NCI-H2029 treated with DMSO at 0.1 percent for 48 hours (cell line): ENCODE measurements at regions not wholly inside any gene's neighbourhood (a gene's known extent, or its start where the extent isn't known, plus 50 kb on each side); places are given as distances from the start of the nearest gene placed in this dataset.
"Not testable (repeated sequence)": the region's sequence is repeated elsewhere in the genome, so short reads cannot be mapped to it uniquely, and the experiment has no call there.

ENCODE experiments used
- DNase-seq: peaks from one replicate; lab custom pipeline; 2025; lab: John Stamatoyannopoulos, UW

DNA sequence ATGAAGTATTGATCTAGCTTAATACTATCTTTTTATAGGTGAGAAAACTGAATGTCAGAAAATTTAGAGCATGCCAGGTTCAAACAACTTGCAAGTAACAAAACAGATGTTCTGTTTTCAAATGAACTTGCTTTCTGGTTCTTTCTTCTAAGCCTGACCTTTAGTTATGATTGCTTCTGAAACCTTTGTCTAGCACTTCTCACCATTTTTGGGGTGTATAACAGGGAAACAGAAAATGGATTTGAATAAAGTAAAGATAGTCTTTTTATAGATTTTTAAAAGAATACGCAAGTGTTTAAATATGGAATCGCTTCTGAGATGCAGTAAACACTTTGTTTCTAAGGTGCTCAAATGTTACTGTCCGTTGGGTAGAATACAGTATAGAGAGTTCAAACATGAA is 687.2 kb upstream of the CPEB2 start:
- no peak for DNase-seq

DNA sequence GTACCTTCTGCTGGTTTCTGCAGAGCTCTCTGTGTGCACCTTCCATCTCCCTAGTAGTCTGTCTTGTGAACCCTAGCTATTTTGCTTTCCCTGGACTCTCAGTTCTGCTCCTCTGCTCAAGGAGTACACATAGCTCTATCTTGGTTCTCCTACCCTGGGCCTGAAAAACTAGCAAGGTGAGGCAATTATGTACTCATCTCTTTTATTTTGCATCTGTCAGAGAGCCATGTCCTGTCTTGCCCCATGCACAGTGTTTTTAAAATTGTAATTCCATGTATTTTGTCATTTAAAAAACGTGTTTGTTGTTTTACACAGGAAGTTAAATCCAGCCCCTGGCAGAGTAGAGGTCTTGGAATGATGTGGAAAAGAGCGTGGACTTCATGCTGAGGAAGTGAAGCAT is 684.9 kb upstream of the CPEB2 start:
- DNase-seq: no peak

DNA sequence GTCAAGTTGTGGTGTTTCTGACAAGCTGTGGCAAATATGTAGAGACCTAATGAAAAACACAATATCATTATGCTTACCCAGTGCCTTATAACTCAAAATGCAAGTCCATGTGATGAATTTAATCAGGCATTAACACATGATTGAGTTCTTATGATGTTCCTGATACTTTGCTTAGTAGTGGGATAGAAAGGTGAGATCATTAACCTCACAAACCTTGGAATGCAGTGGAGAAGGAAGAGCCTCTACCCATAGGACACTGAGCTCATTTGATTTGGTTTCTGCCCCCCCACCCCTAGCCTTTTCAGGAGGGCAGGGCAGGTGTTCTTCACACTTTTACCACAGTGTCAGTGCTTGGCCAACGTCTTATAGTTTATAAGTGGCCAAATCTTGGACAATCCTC is 683.6 kb upstream of the CPEB2 start:
- DNase-seq: no peak

DNA sequence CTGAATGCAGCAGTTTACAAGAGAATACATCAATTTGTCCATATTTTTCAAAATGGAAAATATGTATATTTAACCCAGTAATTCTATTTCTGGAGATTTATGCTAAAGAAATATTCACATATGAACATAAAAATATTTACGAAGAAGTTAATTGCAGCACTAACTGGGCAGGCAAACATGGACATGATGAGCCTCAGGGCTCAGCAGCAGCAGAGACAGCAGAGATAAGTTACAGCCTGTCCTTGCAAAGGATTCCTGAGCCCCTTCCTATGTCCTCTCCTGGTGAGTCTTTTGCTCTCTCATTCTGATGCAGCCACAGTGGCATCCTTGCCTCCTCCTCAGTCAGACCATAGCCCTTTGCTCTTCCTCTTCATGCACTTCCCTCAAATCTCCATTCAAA is 680.6 kb upstream of the CPEB2 start:
- no peak for DNase-seq

DNA sequence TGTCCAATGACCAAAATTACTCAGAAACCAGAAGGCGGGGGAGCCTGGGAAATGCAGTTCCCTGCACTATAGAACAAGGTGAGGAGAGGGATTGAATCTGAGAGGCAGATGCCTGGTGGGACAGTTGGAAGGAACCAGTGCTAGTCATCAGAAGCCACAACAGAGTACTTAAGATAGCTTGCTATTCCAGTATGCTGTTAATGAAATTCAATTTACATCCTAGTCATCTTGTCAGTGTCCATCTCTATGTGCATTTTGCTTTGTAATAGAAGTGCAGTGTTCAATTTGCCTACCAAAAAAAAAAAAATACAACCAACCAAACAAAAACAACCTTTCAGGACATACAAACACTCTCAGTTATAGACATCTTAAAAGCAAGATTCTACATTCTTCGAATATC is 679.1 kb upstream of the CPEB2 start:
- DNase-seq: no peak

DNA sequence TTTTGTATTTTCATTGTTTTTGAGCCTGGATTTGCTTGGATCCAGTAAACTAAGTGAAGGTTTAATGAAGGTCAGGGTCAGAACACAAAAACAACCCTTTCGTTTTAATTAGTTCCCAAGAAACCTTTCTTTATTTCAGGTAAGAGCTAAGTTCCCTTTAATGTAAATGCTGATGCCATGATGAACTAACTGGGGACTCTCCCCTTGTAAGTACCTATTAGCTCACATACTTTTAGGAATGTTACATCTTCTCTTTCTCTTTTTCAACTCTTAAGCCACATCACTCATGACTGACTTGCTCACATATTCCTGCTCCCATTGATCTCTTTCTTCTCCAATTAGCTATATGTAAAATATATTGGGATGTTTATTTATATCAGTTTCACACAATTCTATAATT is 673.1 kb upstream of the CPEB2 start:
- DNase-seq: no peak

DNA sequence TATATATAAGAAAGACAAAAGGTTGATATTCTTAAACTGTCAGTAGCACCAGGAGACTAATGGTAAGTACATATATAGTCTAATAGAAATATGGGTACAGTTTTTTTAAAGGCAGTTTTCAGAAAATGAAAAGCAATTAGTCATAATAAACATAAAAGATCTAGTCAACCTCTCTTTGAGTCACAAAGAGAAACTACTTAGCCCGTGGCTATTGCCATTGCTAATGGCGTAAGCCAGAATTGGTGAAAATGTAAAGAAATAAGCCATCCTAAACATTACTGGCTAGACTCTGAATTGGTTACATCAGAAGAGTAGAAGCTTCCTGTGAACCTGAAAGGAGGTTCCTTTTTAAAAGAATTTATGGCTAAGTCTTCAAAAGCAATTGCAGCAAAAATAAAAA is 668.7 kb upstream of the CPEB2 start:
- no peak for DNase-seq

DNA sequence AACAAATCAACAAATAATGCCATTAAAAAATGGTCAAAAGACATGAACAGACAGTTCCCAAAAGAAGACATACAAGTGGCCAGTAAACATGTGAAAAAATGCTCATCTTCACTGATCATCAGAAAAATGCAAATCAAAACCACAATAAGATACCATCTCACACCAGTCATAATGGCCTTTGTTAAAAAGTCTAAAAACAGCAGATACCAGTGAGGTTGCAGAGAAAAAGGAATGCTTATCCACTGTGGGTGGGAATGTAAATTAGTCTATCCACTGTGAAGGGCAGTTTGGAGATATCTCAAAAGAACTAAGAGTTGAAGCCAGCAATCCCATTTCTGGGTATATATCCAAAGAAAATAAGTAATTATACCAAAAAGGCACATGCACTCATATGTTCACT is 668.1 kb upstream of the CPEB2 start:
- no peak for DNase-seq

DNA sequence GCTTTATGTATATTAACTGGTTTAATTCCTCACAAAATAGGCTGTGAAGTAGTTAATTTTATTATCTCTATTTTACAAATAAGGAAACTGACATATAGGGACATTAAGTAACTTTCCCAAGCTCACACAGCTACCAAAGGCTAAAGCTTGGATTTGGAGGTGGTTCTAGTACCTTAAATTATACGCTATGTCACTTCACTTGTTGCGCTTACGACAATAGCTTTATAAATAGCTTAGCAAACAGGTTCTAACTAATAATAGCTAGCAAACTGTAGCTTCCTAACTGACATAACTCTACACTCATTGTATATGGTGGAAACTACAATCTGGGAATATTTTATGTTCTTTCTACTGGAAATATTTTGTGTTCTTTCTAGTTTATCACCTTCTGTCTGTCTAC is 666.4 kb upstream of the CPEB2 start:
- no peak for DNase-seq

DNA sequence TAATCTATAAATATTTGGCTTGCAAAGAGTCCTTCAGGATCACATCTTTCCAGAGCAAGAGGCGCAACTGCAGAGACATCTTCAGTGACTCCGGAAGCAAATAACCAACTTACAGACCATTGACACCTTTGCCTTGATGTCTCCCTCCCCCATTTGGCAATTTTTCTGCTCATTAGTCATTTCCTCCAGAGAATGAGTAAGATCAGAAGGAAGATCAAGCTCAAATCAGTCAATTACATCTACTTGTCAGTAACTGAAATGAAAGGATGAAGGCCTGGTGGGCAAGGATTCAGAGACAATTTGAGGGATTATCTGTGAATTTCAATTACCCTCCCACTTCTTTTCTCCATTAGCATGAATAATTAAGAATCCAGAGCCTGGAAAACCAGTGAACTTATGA is 665.6 kb upstream of the CPEB2 start:
- no peak for DNase-seq

DNA sequence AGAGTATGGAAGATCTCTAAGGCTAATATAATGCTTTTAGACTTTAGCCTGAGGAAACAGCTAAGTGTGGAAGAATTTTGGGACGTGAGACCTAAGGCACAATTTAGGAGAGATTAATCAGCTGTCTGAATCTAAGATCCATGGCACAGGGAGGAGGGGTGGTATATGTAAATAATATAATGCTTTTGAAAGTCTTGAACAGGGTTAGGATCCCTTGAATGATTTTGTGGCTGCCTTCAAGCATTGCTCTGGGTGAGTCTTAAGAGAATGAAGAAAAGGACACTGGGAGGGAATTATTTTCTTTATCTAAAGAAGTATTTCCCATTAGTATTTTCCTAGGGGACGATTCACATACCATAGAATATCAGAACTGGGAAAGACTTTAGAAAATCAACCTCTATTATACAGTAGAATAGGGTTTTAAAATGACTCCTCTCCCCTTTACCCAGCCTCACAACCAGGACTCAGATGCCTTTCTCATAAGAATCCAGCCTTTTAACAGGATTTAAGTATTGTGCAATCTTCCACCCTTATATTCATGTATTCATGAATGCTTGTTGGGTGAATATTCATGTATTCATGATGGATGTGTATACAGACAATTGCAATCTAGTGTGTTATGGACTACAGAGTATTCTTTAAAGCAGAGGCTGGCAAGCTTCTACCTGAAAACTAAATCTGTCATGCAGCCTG is 664.2 kb upstream of the CPEB2 start:
- no peak for DNase-seq

DNA sequence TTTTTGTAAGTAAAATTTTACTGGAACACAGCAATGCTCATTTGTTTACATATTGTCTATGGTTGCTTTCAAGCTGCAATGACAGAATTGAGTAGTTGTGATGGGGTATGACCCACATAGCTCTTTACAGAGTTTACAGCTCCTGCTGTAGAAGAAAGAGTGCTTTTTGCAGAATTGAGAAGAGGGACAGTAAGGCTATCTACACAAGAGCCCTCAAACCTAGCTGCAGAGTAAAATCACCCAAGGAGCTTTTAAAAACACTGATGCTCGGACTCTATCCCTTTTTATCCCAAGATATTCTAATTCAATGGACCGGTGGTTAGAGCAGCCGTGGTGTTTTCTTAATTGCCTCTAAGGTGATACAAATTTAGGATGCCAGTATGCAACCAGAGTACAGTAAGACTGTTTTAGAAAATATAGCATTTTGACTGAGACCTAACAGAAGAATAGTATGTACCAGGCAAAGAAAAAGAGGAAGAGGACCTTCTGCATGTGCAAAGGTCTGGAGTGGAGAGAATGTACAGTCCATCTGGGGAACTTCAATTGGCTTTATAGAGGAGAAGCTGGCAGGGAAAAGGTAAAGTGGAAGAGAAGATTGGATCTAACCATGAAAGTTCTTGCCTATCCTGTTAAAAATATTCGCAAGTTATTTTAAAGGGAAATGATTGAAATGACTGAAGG is 663.6 kb upstream of the CPEB2 start:
- DNase-seq: no peak

DNA sequence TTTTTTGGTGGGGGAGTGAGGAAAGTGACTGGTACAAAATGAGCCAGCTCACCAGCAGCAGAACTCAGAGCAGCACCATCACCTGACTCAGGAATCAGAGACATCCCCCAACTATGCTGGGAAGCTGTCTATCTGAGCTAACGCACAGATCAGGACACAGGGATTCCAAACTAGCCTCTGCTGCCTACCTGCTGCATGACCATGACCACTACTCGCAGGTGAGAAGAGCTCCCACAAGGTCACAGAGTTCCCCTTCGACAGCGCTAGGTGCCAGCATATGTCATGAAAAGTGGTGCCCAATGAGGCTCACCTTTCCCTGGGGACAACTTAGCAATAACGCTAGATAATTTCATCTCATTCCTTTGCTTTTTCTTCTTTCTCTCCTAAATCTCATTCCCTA is 662.6 kb upstream of the CPEB2 start:
- DNase-seq: no peak

DNA sequence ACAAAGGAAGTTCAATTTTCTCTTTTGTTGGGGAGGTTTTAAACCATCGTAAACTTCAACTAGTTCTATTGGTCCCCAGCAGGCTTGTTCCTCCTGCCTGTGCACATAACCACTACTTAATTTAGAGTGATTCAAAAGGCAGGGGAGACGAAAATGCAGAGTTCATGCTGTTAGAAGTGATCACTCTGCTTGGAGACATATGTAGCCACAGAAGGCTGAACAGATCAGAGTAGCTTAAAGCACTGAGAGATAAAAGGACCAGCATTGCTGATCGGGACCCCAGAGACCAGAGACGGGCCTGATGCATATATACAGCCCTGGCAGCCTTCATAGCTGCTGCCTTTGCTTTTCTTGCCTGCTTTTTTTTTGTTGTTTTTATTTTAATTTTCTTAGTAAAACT is 662.0 kb upstream of the CPEB2 start:
- no peak for DNase-seq

DNA sequence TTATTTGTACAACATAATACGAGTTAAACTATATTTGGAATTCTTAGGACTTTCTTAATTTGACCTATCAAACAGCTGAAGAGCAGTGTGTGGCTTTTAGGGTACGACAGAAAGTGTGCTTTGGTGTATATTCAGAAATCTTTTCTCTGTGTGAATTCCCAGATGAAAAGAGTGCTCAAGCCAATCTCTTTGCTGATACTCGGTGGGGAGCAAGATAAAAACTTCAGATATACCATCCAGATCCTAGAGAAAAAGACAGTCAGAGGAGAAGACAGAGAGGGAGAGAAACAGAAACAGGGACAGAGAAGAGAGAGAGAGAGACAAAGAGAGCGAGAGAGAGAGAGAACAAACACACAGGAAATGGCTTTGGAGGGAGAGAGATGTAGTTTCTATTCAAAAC is 658.3 kb upstream of the CPEB2 start:
- no peak for DNase-seq

DNA sequence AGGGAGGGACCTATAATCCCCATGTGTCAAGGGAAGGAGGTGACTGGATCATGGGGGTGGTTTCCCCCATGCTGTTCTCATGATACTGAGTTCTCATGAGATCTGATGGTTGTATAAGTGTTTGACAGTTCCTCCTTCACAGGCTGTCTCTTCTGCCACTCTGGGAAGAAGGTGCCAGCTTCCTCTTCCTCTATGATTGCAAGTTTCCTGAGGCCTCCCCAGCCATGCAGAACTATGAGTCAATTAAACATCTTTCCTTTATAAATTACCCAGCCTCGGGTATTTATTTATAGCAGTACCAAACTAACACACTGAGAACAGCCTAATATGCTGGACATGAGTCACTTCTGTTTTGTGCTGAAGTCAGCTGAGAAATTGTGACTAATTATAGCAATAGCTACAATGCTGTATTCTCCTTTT is 656.9 kb upstream of the CPEB2 start:
- no peak for DNase-seq

DNA sequence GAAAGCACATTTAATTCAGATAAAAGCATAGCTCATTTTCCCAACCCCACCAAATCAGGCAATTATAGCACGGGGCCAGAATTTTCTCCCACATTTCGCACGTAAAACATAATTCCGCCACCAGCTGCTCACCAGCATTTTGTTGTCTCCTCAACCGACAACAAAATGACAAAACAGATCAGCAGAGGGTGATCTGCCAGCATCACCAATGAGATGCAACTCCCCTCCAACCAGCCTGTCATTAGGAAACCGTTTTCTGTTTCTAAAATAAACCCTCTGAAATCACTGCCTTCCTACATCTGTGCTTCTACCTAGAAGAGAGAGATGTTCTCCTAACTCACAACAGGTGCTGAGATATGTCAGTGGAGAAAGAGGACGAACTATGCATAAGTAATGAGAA is 654.8 kb upstream of the CPEB2 start:
- DNase-seq: no peak

DNA sequence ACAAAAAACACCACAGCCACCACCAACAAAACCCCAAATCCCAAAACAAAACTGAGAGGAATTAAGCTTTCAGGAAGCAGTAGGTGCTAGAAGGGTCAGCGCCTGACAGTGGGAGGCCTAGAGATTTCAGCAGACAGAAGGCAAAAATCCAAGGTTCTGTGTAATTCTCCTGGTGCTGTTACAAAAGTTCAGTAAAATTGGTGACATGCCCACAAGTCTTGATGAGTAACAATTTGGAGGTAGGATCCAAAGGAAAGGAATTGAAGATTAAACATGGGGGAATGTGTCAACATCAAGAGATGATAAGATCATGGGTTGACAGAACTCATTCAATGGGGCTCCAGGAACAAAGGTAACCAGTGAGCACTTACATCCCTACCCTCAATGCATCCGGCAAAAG is 653.8 kb upstream of the CPEB2 start:
- no peak for DNase-seq

DNA sequence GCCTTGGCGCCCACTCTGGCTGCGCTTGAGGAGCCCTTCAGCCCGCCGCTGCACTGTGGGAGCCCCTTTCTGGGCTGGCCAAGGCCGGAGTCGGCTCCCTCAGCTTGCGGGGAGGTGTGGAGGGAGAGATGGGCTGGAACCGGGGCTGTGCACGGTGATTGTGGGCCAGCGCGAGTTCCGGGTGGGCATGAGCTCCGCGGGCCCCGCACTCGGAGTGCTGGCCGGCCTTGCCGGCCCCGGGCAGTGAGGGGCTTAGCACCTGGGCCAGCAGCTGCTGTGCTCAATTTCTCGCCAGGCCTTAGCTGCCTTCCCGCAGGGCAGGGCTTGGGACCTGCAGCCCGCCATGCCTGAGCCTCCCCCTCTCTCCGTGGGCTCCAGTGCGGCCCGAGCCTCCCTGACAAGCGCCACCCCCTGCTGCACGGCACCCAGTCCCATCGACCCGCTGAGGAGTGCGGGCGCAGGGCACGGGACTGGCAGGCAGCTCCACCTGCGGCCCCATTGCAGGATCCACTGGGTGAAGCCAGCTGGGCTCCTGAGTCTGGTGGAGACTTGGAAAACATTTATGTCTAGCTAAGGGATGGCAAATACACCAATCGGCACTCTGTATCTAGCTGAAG is 643.6 kb upstream of the CPEB2 start:
- DNase-seq: not testable (repeated sequence)

DNA sequence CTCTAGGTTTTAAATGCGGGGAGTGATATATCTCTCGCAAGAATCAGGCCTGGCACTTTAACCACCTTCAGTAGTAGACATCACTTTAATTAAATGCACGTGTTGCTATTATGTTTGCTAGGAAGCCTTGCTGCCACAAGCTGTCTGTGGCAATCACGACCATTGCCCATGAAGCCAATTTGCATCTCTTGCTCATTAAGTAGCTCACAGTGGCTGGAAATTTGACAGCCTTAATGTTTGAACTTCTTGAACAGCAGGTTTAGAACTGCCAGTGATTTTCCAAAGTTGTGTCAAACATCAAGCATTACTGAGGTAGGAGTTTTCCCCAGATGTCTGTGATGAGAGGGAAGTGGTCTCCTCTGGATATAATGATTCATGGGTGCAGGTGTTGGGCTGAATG is 642.3 kb upstream of the CPEB2 start:
- DNase-seq: no peak

DNA sequence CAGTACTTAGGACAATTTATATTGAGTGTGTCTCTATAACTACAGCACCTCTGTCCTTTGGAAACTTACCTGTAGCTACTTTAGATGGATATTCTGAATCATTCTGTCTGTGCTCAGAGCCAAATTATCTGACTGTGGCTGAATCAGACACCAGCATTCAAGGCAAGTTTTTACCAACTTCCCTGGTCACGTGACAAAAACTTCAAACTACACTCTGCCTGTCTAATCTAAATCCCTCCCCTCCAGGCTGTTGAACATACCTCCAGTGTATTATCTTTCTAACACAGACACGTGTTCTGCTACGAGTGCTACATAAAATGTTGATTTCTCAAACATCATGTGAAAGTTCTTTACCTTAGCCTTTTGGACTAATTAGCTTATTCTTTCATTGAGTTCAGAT is 641.2 kb upstream of the CPEB2 start:
- no peak for DNase-seq

DNA sequence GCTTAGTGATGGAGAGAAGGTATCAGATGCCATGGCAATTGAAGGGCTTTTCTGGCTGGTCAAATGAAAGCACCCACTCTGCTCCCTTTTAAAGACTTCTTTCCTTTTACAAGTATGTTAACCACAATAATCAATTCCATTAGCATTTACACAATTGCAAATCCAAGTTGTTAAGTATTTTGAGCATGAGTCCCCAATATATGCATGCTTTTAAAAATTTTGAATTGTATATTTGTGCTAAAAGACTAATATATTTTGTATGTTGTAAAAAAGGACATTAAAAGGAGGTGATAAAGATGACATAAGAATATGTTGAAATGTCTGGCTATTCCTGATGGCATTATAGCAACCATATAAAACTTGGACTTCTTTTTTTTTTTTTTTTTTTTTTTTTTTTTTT is 639.9 kb upstream of the CPEB2 start:
- DNase-seq: no peak

DNA sequence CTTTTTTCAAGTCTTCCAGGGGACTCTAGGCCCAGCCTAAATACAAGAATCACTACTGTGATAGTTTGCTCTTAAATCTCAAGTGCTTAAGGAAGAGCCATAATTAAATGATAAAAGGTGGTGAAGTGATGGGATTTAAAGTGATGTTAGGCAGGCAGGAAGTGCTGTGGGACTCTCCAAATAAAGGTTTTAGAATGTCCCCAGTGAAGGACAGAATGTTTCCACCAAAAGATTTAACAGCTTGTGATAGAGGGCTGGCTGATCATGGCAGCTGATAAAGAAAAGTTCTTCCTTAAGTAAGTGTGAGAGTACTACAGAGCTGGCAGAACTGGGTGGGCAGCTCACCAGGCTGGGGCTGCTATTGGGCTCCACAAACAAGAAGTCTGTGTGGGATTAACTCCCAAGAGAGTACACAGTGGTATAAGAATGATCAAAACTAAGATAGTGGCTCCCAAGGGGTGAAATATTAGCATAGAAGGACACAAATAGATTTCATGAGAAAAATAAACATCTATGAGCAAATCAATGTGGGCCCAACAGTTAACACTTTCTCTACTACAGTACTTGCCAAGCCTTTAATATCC is 637.2 kb upstream of the CPEB2 start:
- DNase-seq: no peak
